ENCODE measurements at regions not wholly inside any gene's neighbourhood (a gene's known extent, or its start where the extent isn't known, plus 50 kb on each side); places are given as distances from the start of the nearest gene placed in this dataset.

GRCh38 chr14:76656592-76656991 is 104.7 kb upstream of the VASH1 start:
- no peak for DNase-seq (ENCODE audit: extremely low read depth, low read depth)

DNA sequence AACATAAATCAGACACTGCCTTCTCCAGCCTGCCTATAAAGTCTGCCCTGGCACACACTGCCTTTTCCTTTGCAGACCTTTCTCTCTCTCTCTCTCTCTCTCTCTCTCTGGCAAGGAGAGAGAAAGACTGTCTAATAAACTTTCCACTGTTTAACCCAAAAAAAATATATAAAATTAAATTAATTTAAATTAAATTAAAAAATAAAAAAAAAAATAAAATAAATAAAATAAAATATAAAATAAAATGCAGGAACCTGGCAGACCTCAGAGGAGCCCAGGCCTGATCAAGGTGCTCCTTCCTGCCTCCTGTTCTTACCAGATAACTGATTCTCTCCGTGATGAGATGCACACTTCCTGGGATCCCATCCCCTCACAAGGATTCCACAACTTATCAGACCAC is 103.9 kb upstream of the VASH1 start:
- no peak for DNase-seq (ENCODE audit: extremely low read depth, low read depth)
- TF ChIP-seq, protein P1, sequence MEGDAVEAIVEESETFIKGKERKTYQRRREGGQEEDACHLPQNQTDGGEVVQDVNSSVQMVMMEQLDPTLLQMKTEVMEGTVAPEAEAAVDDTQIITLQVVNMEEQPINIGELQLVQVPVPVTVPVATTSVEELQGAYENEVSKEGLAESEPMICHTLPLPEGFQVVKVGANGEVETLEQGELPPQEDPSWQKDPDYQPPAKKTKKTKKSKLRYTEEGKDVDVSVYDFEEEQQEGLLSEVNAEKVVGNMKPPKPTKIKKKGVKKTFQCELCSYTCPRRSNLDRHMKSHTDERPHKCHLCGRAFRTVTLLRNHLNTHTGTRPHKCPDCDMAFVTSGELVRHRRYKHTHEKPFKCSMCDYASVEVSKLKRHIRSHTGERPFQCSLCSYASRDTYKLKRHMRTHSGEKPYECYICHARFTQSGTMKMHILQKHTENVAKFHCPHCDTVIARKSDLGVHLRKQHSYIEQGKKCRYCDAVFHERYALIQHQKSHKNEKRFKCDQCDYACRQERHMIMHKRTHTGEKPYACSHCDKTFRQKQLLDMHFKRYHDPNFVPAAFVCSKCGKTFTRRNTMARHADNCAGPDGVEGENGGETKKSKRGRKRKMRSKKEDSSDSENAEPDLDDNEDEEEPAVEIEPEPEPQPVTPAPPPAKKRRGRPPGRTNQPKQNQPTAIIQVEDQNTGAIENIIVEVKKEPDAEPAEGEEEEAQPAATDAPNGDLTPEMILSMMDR (IDR thresholded peaks at IDR 0.05; ENCODE audit: low read depth, low read length) = no peak

More at GRCh38 chr14:76656592-76656991, 104.7 kb upstream of the VASH1 start:
- TF ChIP-seq, protein P1 (IDR thresholded peaks at IDR 0.05; ENCODE audit: low read depth, low read length) = no peak

DNA sequence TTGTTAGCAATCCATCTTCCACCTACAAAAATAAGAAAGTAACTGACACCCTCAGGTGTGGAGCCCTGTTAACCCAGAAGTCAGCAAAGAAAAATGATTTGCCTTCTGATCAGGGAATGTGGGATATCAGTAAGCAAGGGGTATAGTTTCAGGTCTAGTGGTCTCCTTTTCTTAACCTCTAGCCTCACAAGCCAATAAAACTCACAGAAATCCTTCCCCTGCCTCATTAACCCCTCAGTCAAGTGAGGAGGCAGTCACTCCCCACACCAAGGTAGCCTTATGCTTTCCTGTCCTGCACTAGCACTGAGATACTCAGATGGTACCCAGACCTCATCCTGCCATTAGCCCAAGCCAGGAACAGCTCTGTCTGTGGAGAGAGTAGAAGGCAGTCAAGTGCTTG is 103.4 kb upstream of the VASH1 start:
- TF ChIP-seq, protein P1 (IDR thresholded peaks at IDR 0.05; ENCODE audit: low read depth, low read length) = no peak
- no peak for DNase-seq (ENCODE audit: extremely low read depth, low read depth)

GRCh38 chr14:76662580-76662979 is 98.7 kb upstream of the VASH1 start:
- DNase-seq (ENCODE audit: extremely low read depth, low read depth) = no peak

GRCh38 chr14:76664790-76665189 is 96.5 kb upstream of the VASH1 start:
- TF ChIP-seq, protein P1 (IDR thresholded peaks at IDR 0.05; ENCODE audit: low read depth, low read length) = no peak

More at GRCh38 chr14:76662580-76662979, 98.7 kb upstream of the VASH1 start:
- TF ChIP-seq, protein P1 (IDR thresholded peaks at IDR 0.05; ENCODE audit: low read depth, low read length) = no peak

DNA sequence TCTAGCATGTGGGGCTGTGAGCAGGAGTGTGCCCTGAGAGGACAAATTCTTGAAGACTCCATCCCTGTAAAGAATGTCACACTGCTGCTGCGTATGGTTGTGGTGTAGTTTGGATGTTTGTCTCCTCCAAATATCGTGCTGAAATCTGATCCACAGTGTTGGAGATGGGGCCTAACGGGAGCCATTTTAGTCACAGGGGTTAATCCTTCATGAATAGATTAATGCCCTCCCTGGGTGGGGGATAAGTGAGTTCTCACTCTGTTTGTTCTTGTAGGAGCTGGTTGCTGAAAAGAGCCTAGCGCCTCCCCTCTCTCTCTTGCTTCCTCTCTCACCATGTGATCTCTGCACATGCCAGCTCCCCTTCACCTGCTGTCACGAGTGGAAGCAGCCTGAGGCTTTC is 94.5 kb upstream of the VASH1 start:
- DNase-seq (ENCODE audit: extremely low read depth, low read depth) = no peak

More at GRCh38 chr14:76664790-76665189, 96.5 kb upstream of the VASH1 start:
- no peak for DNase-seq (ENCODE audit: extremely low read depth, low read depth)

GRCh38 chr14:76669770-76670169 is 91.5 kb upstream of the VASH1 start:
- TF ChIP-seq, protein P1 (IDR thresholded peaks at IDR 0.05; ENCODE audit: low read depth, low read length) = no peak
- no peak for DNase-seq (ENCODE audit: extremely low read depth, low read depth)

More for the DNA sequence above, 94.5 kb upstream of the VASH1 start:
- TF ChIP-seq, protein P1 (IDR thresholded peaks at IDR 0.05; ENCODE audit: low read depth, low read length) = no peak

All from AG09319 (cell line).